Adrenal gland (tissue), 9 donors: ENCODE measurements at regions not wholly inside any gene's neighbourhood (a gene's known extent, or its start where the extent isn't known, plus 50 kb on each side); places are given as distances from the start of the nearest gene placed in this dataset.
"Not testable (repeated sequence)": the region's sequence is repeated elsewhere in the genome, so short reads cannot be mapped to it uniquely, and the experiment has no call there.

Experiments
- DNase-seq, 7 donors: peaks; one replicate each; pipeline ENCODE4 v3.0.0-alpha.2; 2019 to 2020
- H3K27ac ChIP-seq, 5 donors: fragments of 200-600 bp; sonication (generic) in 4 of 5; 1 replicate in 3 of 5; 2 replicates in 2 of 5; pipeline versions ENCODE4 v1.5.1 to v1.8.0; 2016 to 2020; ENCODE audit warnings: mild to moderate bottlenecking in 1 of 5
- H3K27me3 ChIP-seq: fragments of 200-600 bp; 2 replicates; pipeline ENCODE4 v1.8.0; 2021
- H3K36me3 ChIP-seq, 2 donors: fragments of 200-600 bp; replicated peaks in 1 of 2; 1 replicate in 1 of 2; 2 replicates in 1 of 2; pipeline versions ENCODE4 v1.5.1 to v1.8.0; 2018 to 2022
- H3K4me1 ChIP-seq, 2 donors: fragments of 200-600 bp; replicated peaks in 1 of 2; 1 replicate in 1 of 2; 2 replicates in 1 of 2; pipeline versions ENCODE4 v1.5.1 to v1.8.0; 2018 to 2021
- H3K4me3 ChIP-seq, 4 donors: fragments of 200-600 bp; sonication (generic) in 3 of 4; one replicate each; pipeline ENCODE4 v1.5.1; 2016 to 2018
- H3K9me3 ChIP-seq, 3 donors: fragments of 200-600 bp; sonication (generic) in 1 of 3; replicated peaks in 1 of 3; 1 replicate in 2 of 3; 2 replicates in 1 of 3; pipeline versions ENCODE4 v1.5.1 to v1.8.0; 2016 to 2021
- POLR2A ChIP-seq, 2 donors: fragments of 450-650 bp; IDR thresholded peaks; one replicate each; pipeline ENCODE4 v1.6.1; 2017; ENCODE audit warnings: antibody characterized with exemption in 2 of 2, mild to moderate bottlenecking in 2 of 2, moderate library complexity in 1 of 2
- WGBS, 4 donors: extraction: QIAGEN DNeasy Blood & Tissue Kit in 2 of 4; methylation state at CpG; one replicate each; pipeline versions ENCODE4 v1.1.5 to v1.1.7; 2013 to 2017; 5-methylcytosine and 5-hydroxymethylcytosine counted together
- intact Hi-C, 2 donors: fragments of 100-400 bp; cut with DNase I; formaldehyde crosslinking; loops; one replicate each; pipeline versions ENCODE4 v1.14.1 to v1.15.0; 2022 to 2023
- TF ChIP-seq, protein P1 (sequence below), 6 experiments: fragments of 450-650 bp in 4 of 6; fragments of 200-600 bp in 2 of 6; sonication (generic) in 1 of 6; IDR thresholded peaks; 1 replicate in 5 of 6; 2 replicates in 1 of 6; pipeline versions ENCODE4 v1.5.1 to v1.8.0; 2016 to 2021; ENCODE audit warnings: antibody characterized with exemption in 6 of 6, mild to moderate bottlenecking in 2 of 6, moderate library complexity in 1 of 6
- donor health status: healthy with polysubstance abuse.
- donor health status: Bipolar disorder and iron deficiency.
- donor health status: DM: yes; HTN: yes; CAD: no.
- donor health status: DM: no; HTN: no; CAD: no.
- donor health status: DM: no; HTN: no; CAD: no.

DNA sequence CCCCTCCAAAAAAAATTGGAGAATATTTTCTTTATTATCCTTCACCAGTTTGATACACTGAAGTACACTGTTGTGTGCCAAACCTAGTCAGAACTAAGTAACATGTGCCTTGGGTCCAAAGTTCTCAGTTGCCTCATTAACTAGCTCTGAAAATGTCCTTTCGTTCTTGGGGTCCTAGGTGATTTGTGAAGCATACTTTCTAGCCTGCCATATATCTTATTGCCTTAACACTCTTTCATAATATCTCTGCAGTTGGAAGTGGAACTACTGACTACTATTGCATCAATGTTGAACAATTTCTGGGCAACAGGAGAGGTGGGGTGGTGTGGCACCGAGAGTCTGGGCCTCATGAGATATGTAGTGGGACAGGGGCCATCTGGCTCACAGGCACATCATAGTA is 592.9 kb upstream of the FBXO33 start:
- no peak for DNase-seq
- Histone ChIP-seq H3K9me3 (no peaks in the 10 kb centered on the region), H3K36me3 (no peaks in the 10 kb centered on the region), H3K27me3 (no peaks in the 10 kb centered on the region), H3K27ac (no peak overlapping the region), H3K4me1 (no peaks in the 10 kb centered on the region), H3K4me3 (no peak overlapping the region)
- TF ChIP-seq POLR2A (IDR thresholded peaks at IDR 0.05), result no peak
- TF ChIP-seq, protein P1, sequence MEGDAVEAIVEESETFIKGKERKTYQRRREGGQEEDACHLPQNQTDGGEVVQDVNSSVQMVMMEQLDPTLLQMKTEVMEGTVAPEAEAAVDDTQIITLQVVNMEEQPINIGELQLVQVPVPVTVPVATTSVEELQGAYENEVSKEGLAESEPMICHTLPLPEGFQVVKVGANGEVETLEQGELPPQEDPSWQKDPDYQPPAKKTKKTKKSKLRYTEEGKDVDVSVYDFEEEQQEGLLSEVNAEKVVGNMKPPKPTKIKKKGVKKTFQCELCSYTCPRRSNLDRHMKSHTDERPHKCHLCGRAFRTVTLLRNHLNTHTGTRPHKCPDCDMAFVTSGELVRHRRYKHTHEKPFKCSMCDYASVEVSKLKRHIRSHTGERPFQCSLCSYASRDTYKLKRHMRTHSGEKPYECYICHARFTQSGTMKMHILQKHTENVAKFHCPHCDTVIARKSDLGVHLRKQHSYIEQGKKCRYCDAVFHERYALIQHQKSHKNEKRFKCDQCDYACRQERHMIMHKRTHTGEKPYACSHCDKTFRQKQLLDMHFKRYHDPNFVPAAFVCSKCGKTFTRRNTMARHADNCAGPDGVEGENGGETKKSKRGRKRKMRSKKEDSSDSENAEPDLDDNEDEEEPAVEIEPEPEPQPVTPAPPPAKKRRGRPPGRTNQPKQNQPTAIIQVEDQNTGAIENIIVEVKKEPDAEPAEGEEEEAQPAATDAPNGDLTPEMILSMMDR (IDR thresholded peaks at IDR 0.05), result no peak
- intact Hi-C loops, result no loop called here
- WGBS, 4 donors, result 36 to 84% (median 73%) methylated on average over 2 of the region's 2 CpGs

DNA sequence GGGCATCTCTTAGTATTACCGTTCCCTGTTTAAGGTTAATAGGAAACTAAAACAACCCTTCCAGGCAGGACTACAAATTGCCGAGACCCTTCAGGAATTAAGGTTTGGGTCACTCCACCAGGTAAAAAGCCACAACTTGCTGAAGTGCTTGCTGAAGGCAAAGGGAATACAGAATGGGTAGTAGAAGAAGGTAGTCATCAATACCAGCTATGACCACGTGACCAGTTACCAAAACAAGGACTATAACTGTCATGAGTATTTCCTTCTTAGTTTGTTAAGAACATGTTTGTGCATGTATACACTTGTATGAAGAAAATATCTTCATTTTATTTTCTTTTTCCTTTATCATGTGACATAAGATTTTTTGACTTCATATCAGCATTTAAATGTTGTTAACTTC is 578.7 kb upstream of the FBXO33 start:
- H3K9me3 ChIP-seq, result no peaks in the 10 kb centered on the region
- intact Hi-C loops, result no loop called here
- H3K4me3 ChIP-seq, result no peak overlapping the region
- 80 to 82% (median 82%) methylated on average over 3 of the region's 3 CpGs for whole genome bisulfite sequencing, 4 donors
- no peaks in the 10 kb centered on the region for H3K4me1 ChIP-seq
- no peak overlapping the region for H3K27ac ChIP-seq
- no peaks in the 10 kb centered on the region for H3K27me3 ChIP-seq
- H3K36me3 ChIP-seq, result no peaks in the 10 kb centered on the region
- DNase-seq, result no peak
- TF ChIP-seq, protein P1 (IDR thresholded peaks at IDR 0.05), result no peak
- TF ChIP-seq POLR2A (IDR thresholded peaks at IDR 0.05), result no peak

GRCh38 chr14:40009771-40010170 is 577.5 kb upstream of the FBXO33 start:
- intact Hi-C loops, result no loop called here
- H3K4me1 ChIP-seq, result no peaks in the 10 kb centered on the region
- no peaks in the 10 kb centered on the region for H3K9me3 ChIP-seq
- TF ChIP-seq, protein P1 (IDR thresholded peaks at IDR 0.05), result no peak
- no peak for TF ChIP-seq POLR2A (IDR thresholded peaks at IDR 0.05)
- DNase-seq, result no peak
- no peaks in the 10 kb centered on the region for H3K27me3 ChIP-seq
- no peak overlapping the region for H3K4me3 ChIP-seq
- no peak overlapping the region for H3K27ac ChIP-seq
- no peaks in the 10 kb centered on the region for H3K36me3 ChIP-seq
- 71 to 85% (median 80%) methylated on average over 2 to 4 of the region's 4 CpGs for WGBS, 4 donors

DNA sequence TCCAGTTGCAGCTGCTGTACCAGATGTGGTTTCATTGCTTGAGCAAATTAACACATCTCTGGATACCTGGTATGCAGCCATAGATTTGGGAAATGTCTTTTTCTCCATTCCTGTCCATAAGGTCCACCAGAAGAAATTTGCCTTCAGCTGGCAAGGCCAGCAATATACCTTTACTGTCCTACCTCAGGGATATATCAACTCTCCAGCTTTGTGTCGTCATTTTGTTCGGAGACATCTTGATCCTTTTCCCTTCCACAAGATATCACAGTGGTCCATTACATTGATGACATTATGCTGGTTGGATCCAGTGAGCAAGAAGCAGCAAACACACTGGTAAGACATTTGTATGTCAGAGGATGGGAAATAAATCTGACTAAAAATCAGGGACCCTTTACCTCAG is 576.1 kb upstream of the FBXO33 start:
- H3K4me1 ChIP-seq, H3K9me3 ChIP-seq, H3K4me3 ChIP-seq, H3K27ac ChIP-seq, H3K27me3 ChIP-seq, H3K36me3 ChIP-seq, DNase-seq, intact Hi-C loops: not testable (repeated sequence)
- WGBS, 4 donors, result 88 to 92% (median 90%) methylated on average over 2 of the region's 2 CpGs

DNA sequence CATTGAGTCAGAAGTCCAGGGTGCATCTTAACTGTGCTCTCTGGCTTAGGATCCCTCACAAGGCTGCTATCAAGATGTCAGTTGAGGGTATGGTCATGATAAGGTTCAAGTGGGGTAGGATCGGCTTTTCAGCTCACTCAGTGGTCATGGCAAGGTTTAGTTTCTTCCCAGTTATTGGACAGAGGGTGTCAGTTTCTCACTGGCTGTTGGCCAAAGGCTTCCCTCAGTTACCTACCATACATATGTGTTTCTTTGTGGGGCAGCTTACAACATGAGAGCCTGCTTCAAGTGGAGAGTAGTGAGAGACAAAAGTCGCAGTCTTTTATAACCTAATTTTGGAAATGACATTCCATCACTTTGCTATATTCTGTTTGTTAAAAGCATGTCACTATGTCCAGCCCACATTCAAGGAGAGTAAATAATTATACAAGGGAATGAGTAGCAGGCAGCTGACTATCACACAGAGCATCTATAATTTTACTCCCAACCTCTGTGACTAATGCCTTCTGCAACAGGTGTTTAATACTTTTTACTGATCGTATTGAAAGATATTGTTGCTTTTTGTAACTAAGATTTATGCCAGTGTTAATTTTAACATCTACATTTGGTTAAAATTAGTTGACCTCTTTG is 572.8 kb upstream of the FBXO33 start:
- Histone ChIP-seq H3K27ac (no peak overlapping the region), H3K27me3 (no peaks in the 10 kb centered on the region), H3K4me3 (no peak overlapping the region), H3K36me3 (no peaks in the 10 kb centered on the region), H3K4me1 (no peaks in the 10 kb centered on the region), H3K9me3 (no peaks in the 10 kb centered on the region)
- intact Hi-C loops, result no loop called here
- TF ChIP-seq POLR2A (IDR thresholded peaks at IDR 0.05), result no peak
- TF ChIP-seq, protein P1 (IDR thresholded peaks at IDR 0.05), result no peak
- 70 to 87% (median 77%) methylated on average over 3 of the region's 3 CpGs for WGBS, 4 donors
- DNase-seq, result no peak
